ENCODE measurements at regions not wholly inside any gene's neighbourhood (a gene's known extent, or its start where the extent isn't known, plus 50 kb on each side); places are given as distances from the start of the nearest gene placed in this dataset.

DNA sequence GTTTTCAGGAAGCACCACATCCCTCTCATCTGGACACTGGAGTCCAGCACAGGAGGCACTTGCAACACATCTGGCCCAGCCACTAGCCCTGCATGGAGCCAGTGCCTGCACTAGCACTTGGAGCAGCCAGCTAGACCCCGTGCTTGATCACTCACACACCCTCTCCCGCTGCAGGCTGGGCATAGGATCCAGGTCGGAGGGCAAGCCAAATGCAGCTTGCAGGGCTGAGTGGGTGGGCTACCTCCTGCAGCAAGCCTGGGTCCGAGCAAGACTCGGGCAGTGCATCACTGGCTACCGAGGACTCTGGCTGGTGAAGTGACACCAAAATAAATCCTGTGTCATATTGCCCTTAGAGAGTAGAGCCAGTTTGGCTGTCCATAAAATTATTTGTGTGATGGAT lies 1795.4 kb downstream of the LRRC4C start:
- TF ChIP-seq, protein P1, sequence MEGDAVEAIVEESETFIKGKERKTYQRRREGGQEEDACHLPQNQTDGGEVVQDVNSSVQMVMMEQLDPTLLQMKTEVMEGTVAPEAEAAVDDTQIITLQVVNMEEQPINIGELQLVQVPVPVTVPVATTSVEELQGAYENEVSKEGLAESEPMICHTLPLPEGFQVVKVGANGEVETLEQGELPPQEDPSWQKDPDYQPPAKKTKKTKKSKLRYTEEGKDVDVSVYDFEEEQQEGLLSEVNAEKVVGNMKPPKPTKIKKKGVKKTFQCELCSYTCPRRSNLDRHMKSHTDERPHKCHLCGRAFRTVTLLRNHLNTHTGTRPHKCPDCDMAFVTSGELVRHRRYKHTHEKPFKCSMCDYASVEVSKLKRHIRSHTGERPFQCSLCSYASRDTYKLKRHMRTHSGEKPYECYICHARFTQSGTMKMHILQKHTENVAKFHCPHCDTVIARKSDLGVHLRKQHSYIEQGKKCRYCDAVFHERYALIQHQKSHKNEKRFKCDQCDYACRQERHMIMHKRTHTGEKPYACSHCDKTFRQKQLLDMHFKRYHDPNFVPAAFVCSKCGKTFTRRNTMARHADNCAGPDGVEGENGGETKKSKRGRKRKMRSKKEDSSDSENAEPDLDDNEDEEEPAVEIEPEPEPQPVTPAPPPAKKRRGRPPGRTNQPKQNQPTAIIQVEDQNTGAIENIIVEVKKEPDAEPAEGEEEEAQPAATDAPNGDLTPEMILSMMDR (IDR thresholded peaks at IDR 0.05): no peak
- no peak for TF ChIP-seq POLR2A (IDR thresholded peaks at IDR 0.05)
